ENCODE measurements at regions not wholly inside any gene's neighbourhood (a gene's known extent, or its start where the extent isn't known, plus 50 kb on each side); places are given as distances from the start of the nearest gene placed in this dataset.

DNA sequence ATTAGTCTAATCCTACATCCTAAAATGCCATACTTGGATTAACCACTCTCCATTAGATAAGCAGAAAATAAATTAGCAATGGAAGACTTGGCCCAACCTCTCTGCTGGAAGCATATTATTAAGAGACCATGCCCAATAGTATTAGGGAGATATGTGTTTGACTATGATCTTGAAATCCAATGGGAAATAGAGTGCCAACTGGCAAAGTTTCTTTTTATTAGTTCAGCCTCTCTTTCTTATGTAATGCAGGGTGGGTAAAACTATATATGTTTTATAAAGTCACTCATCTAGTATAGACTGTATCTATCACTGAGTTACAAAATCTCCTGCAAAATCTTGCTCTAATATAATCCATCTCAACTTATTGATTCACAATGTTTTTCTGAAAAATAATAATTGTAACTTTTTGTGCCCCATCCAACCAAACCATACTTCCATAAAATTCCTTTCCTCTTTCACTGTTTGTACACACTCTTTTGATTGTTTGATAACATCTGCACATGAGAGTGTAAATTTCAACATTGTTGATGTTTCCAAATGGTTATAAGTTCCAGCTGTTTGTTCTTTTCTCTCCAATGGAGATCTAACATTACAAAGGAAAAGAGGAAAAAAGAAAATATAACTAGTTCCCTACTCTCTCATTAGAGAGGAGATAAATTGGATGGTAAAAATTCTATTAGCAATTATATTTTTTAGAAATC, 408.1 kb upstream of the ADGRL2 start:
- DNase-seq (ENCODE audit: low spot score): no peak

DNA sequence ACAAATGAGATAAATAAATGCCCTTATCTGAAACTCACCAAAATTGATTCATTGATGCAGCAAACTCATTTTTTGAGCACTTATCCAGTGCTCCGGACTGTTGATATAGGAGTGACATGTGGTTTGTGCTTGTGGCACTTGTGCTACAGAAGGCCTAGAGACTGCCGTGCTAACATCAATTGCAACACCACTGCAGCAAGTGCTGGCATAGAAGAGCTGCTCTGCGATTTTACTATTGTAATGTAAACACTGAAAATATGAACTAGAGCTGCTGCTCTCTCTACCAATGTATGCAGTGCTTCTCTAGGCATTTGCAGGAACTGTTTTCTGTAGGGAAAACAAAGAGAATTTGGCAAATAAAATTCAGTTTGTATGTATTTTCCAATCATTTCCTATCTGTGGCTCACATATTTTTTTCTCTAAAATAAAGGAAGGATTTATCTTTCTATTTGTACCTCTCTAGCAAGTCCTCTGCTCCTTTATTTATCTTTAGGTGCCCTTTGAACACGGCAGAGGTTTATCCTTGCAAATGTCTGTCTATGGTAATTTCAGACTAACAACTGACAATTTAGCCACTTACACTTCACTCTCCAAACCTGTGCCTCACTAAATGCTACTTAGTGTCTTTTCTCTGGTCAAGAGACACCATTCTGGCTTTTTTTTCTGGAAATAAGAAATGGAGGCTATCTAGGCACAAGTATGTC, 409.5 kb upstream of the ADGRL2 start:
- no peak for DNase-seq (ENCODE audit: low spot score)

DNA sequence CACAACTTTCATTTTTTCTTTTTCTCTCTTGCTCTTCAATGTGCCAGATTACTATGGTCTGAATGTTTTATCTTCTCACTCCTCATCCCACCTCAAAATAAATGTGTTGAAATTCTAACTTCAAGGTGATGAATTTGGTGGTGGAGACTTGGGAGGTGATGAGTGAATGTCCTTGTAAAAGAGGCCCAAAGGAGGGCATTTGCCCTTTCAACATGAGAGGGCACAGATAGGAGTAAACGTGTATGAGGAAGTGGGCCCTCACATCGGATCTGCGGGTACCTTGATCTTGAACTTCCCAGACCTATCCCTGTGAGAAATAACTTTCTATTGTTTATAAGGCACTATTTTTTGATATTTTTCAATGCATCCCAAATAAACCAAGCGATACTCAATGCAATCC, 412.3 kb upstream of the ADGRL2 start:
- DNase-seq (ENCODE audit: low spot score): no peak

DNA sequence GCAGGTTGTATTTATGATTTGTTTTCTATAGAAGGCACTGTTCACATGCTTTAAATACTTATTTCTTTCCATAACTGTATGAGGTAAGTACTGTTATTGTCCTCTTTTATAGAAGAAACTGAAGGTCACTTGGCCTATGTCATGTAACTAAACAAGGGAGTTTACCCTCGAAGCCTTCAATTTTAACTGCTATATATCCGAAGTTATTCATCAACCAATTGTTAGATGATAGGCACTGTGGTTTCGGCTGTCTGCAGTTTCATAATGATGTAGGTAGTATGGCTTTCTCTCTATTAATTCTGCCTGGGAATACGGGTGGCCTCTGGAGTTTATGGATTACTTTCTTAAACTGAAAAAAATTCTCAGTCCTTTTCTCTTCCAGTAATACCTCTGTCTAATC, 413.3 kb upstream of the ADGRL2 start:
- no peak for DNase-seq (ENCODE audit: low spot score)

DNA sequence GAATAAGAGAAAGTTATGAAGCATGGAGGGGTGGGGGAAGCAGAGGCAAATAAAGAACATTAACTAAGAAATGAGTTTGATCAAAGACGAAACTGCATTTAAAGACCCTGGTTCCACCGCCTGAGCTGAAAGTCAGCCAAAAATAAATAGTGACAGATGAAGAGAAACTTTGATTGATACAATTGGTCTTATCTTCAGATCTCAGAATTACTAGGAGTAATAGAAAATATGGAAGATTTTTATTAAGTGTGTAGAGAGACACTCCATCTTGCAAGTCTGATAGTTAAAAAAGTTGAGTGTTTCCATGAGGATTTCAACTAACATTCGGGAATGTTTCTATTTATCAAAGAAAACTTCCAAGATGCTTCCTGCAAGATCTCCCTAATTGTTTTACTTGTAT, 418.2 kb upstream of the ADGRL2 start:
- DNase-seq (ENCODE audit: low spot score): no peak

DNA sequence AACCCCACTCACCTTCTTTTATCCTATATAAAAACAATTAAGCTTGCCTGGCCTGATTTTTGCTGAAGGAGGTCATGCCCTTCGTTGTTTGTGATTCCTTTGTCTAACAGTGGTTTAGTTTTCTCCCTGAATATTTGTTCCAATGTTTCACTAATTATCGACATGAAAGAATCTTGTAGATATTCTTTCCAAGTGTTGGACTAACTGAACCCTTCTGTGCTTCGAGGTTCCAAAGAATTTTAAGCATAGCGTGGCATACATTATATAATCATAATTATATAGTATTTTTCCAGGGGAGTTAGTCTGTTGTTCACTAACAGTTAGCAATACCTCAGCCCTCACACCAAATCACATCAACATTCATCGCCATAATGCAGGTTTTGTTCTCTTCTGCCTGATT, 418.9 kb upstream of the ADGRL2 start:
- DNase-seq (ENCODE audit: low spot score): no peak

DNA sequence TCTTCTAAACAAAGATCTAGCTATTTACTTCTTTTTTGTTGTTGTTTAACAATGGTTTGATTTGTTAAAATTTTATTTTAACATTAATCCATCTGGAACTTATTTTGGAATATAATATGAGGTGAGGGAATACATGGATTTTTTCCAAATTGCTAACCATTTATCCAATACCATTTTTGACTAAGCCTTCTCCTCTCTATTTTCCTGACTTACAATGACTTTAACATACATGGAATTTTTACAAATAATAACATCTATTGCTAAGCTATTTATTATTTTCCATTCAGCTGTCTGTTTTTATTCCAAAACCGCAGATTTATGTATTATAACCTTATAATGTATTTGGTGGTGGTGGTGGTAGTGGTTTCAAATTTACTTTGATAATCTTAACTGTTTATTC, 420.3 kb upstream of the ADGRL2 start:
- DNase-seq (ENCODE audit: low spot score): no peak

DNA sequence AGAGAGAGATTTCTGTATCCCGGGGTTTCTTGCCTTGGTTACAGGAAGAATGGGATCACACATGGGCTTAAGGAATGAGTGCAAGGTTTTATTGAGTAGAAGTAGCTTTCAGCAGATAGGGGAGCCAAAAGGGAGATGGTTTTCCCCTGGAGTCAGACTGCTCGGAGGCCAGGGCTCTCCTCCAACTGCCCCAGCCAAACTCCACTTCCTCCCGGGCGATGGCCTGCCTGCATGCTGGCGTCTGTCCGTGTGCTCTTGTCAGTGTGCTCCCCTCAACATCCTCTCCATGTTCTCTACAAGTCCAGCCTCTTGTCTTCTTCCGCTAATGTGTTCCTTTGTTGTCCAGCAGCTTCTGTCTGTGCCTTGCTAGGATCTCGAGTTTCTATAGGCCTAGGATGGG, 421.3 kb upstream of the ADGRL2 start:
- DNase-seq (ENCODE audit: low spot score): no peak

DNA sequence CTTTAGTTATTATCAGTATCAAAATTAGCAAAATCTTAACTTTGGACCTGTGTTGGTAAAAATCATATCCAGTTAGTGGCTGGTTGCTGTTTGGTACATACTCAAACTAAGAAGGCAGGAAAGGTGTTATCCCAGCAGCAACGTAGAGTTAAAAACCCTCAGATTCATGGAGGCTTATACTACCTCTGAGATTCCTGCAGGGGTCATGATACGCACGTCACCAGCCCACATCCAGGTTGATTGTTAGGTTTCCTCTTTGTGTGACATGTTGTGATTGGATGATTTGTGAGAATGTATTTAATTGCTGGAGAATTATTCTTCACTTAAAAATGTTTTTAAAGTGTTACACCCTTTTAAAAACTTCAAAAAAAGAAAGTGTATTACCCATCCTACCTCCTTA, 423.3 kb upstream of the ADGRL2 start:
- no peak for DNase-seq (ENCODE audit: low spot score)

DNA sequence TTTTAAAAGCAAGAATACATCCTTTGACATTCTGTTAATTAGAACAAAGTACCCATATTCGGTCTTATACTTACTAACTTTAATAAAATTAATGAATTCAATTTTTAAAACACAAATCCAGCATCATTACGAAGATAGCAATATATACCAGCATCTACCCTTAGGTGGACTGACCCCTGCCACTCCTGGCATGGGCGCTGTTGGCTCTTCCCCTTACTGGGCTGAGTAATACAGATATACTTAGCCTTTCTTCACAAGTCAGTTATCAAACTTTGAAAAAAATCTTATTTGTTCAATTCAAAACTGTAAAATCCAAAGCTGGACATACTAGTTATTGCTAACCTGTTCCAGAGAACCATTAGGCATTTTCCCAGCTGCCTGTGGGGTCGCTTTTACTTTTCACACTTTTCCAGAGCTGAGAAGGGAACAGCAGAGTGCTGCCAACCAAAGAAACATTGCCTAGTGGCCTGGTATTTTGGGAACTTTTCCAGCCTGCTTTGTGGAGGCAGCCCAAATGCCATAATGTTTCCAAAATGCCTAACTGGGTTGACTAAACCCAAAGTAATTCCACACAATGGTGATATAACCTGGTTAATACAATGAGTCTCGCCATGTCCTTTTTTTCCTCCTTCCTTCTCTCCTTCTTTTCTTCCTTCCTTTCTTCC, 424.7 kb upstream of the ADGRL2 start:
- DNase-seq (ENCODE audit: low spot score): no peak

DNA sequence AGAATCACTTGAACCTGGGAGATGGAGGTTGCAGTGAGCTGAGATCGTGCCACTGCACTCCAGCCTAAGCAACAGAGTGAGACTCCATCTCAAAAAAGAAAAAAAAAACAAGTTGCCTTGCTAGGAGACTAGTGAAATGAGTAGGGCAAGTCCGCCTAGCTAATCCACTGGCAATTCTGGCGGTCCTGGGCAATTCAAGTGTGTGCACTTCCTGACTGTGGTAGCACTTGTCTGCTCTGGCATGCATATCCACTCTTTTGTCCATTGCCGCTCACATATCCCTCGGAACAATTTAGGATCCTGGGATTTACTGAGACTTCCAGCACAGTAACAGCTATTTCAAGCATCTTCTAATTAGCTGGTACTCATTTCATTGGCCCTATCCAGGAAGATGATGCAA, 426.3 kb upstream of the ADGRL2 start:
- no peak for DNase-seq (ENCODE audit: low spot score)

DNA sequence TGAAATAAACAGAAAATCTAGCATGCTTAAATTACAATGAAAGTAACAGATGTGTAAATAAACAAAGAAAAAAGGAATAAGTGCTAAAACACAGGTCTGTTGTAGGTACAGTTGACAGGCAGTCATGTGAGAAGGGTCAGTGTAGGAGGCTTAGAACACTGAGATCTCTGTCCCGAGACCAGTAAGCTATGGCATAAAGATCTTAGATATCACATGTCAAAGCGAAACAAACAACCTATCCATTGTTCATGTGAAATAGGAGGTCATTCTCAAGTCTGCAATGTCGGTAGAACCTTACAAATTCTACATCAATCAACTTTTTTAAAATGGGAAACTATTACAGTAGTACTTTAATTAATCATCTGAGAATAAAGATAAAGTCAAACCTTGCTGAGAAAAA, 428.9 kb upstream of the ADGRL2 start:
- DNase-seq (ENCODE audit: low spot score): no peak

DNA sequence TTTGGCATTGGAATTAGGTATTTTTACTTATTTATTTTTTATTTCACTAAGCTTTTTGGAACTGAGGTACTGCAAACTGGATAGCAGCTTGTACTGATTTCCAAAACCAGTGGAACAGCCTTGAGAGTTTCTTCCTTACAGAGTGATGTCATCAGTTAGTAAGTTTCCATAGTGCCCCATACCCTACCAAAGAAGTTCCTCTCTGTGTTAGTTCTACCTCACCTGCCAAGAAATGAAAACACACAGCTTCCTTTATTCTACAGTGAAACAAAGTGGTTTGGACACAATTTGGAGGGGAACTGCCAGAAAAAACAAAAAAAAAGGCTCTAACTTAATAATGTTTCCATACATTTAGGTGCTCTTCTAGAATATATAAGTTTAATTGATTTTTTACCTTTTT, 430.9 kb upstream of the ADGRL2 start:
- DNase-seq (ENCODE audit: low spot score): no peak

DNA sequence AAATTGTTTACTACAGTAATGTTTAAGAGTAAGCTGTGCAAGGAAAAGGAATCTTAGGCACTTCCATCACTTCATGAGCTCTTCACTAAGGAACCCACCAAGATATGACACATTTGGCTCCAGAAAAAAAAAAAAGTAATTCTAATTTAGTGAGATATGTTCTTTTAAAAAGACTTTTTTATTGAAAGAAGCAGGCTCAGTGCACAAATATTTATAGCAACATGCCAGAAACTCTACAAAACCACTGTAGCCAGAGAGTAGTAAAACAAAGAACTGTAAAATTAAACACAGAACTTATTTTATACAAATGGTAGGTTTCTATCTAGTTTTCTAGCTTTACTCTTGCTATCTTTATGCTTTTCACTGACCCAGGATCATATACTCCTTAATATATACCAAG, 434.6 kb upstream of the ADGRL2 start:
- DNase-seq (ENCODE audit: low spot score): no peak

DNA sequence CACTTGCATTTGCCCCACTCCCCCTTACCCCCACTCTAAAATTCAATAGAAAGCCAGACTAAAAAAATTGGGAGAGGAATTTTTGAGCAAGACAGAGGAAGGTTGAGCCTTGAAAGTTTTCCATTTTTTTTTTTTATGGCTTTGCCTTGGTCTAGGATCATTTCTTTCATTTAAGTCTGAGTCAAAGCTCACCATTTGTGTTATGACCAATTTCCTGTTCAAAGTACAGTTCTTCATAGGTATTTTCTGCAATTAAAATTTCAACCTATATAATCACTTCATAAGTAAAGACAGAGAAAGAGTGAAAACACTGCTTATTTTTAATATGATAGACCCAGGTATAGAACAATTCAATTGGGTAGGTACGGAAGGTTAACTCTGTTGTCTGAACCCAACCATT, 436.6 kb upstream of the ADGRL2 start:
- no peak for DNase-seq (ENCODE audit: low spot score)

DNA sequence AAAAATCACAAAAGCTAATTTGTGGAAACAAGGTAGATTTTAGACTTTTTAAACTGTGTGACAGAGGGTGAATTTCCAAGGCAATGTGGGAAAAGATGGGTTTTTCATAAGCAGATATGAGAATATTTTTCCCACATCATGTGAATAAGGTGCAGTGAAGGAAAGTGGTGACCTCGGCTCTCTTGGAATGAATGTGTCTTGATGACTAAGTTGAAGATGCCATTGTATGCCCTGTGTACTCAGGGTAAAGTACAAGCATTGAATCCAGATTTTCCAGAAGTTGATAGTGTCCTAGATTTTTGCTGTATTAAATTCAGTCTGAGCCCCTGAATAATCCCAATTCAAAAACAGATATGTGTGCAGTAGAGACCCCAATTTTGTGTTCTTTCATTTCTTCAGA, 442.6 kb upstream of the ADGRL2 start:
- DNase-seq (ENCODE audit: low spot score): no peak

DNA sequence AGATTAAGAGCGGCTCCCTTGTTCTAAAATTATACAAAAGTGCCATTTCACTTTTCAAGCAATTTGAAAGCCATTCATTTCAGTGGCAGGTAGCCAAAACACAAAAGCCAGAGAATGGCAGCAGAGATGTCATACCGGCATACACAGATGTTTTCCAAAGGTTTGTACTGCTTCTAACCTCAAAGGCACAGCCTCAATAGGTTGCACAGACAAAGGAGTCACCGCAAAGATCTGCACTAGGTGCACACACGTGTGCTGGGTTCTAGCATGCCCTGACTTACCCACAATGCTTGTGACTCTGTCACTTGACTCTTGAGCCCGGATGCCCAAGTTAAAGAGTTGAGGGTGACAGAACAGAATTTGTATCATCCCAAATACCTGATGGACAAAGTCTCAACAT, 448.9 kb upstream of the ADGRL2 start:
- no peak for DNase-seq (ENCODE audit: low spot score)

DNA sequence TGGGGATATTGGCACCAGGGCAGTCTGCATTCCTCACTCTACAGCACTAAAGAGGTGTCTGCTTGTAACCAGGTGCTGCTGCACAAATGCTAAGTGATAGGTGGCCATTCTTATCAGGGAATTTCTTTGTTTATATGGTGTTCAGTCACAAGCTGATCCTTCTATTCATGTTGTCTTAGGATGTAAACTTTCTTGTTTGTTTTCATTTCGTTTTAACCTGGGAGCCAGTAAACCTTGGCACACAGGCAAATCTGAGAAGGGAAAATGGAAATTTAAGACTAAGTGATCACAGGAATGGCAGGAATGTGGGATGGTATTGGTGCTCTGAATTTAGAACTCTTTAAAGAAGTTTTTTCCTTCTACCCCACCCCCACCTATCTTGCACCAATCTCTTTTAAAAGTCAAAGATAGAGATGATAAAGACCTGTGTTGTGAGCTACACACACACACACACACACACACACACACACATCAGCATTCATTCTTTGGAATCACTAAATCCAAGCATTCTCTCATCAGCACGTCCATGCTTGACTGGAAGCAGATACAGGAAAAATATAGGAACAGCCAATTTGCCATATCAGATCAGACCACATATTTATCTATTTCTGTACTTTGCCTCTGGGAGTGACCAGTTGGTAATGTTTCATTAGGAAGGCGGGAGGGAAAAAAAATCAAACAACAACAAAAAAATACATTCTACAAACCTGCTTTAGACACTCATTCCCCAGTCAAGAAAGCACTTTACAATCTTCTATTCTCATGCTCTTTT, 451.4 kb upstream of the ADGRL2 start:
- DNase-seq (ENCODE audit: low spot score): no peak

DNA sequence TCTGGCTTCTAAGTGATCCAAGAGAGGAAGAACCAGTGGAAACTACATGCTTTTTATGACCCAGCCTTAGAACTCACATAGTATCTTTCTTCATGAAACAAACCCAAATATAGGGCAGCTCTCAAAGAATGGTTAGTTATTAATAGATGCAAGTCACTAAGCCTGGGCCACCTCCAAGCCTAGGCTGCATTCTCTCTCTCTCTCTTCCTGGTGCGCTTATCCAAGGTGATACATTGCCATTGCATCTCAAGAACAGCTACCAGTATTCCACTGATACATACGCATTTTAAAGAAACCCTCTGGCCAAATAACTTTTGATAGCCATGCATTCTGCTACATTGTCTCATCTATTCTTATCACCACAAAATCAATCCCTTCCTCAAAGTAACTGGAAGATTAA, 455.6 kb upstream of the ADGRL2 start:
- DNase-seq (ENCODE audit: low spot score): no peak

DNA sequence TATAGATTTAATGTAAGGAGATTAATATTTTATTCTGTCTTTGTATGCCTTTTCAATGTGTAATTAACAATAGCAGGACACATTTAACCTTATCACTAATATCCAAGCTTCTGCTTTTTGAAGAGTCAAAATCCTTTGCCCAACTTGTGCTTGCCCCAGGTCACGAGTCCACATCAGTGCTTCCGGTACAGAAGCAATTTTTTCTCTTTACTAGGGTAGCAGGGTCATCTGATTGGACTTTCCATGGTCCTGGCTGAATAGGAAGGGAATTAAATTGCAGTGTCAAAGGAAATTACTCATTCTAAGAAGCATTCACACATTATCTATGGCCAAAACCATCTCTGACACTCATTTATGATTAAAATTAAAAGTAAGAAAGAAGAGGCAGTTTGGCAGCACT, 460.5 kb upstream of the ADGRL2 start:
- DNase-seq (ENCODE audit: low spot score): no peak

DNA sequence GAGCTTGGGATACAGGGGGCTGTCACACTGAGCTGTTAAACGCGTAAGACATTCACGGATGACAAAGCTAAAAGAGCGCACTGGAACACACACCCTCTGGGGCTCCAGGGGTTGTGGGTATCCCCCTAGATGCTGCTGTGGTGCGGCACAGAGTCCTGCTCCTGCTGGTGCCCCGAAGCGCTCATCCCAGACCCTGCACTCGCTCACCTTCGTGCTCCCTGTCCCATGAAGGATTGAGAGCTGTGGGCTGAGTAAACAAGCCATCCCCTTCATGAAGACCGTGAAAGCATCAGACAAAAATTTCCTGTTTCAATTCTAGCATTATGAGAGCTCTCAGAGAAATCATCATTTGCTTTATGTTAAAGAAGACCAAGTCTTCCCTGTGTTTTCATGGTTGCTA, 463.5 kb upstream of the ADGRL2 start:
- no peak for DNase-seq (ENCODE audit: low spot score)

DNA sequence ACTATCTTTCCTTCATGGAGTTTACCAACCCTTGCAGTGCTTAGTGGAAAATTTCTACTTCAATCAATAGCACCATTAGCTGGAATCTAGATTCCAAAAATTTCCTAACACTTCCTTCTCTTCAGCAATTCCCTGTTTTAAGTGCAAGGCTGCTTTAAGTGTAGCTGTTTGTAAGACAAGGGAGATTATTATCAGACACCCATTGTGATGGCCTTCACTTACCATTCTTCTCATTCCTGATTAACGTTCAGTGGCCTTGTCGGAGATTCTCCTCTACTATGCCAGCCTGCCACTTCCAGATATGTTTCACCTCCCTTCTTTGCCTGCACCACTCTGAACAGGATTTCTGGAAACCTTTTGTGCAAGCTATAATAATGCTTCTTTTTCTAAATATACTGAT, 464.9 kb upstream of the ADGRL2 start:
- DNase-seq (ENCODE audit: low spot score): no peak

DNA sequence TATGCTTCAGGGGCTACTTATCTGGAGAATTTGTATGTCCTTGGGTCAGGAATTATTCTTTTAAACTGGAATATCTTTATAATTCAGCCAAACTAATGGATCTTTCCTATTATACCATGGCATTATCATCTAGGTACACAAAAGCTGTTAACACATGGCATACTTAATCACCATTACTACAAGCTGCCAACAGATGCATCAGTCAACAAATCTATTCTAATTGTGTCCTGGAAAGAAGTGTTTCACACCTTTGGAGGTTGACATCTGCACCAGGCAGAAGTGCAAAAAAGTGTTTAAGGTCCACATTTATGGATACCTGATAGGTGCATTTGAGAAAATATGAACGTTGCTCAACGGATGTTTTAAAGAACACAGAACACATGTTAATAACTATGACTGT, 470.2 kb upstream of the ADGRL2 start:
- DNase-seq (ENCODE audit: low spot score): no peak
